ENCODE measurements at regions not wholly inside any gene's neighbourhood (a gene's known extent, or its start where the extent isn't known, plus 50 kb on each side); places are given as distances from the start of the nearest gene placed in this dataset.

DNA sequence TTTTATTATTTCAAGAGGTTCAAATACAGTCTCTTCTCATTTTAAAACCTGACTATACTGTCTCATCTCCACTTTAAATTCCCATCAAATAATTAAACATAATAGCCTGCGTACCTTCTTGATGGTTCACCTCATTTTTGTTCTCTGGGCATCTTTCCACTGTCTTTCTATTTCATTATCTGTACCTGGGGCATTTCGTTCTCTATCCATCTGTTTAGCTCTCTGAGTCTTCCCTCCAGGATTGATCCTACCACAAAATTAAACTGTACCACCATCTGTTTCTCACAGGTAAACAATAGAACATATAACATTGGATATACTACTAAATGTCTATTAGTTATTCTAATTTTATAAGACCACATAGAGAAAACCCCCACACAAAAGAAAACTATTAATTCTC lies 1331.4 kb downstream of the NSUN3 start:
- no peaks in the 10 kb centered on the region for H3K27me3 ChIP-seq (ENCODE audit: control insufficient read depth in 2 of 2, insufficient read depth in 2 of 2, low read length in 2 of 2)
- no peaks in the 10 kb centered on the region for H3K36me3 ChIP-seq (ENCODE audit: control insufficient read depth in 2 of 2, insufficient read depth in 2 of 2, low read length in 2 of 2)
- H3K4me1 ChIP-seq (ENCODE audit: control insufficient read depth in 2 of 2, insufficient read depth in 2 of 2, low read length in 2 of 2) = no peaks in the 10 kb centered on the region
- no peak overlapping the region for H3K4me3 ChIP-seq (ENCODE audit: low read length in 2 of 2)
- no peak overlapping the region for H3K9ac ChIP-seq (ENCODE audit: low read depth in 1 of 2, low read length in 2 of 2)
- no peaks in the 10 kb centered on the region for H3K9me3 ChIP-seq (ENCODE audit: control insufficient read depth in 2 of 2, low read length in 2 of 2)
- H3K27ac ChIP-seq (ENCODE audit: low read depth in 2 of 2, low read length in 2 of 2) = no peak overlapping the region

GRCh38 chr3:95399585-95399984 lies 1336.7 kb downstream of the NSUN3 start:
- Histone ChIP-seq H3K36me3 (ENCODE audit: control insufficient read depth in 2 of 2, insufficient read depth in 2 of 2, low read length in 2 of 2) (no peaks in the 10 kb centered on the region), H3K27ac (ENCODE audit: low read depth in 2 of 2, low read length in 2 of 2) (no peak overlapping the region), H3K27me3 (ENCODE audit: control insufficient read depth in 2 of 2, insufficient read depth in 2 of 2, low read length in 2 of 2) (no peaks in the 10 kb centered on the region)

DNA sequence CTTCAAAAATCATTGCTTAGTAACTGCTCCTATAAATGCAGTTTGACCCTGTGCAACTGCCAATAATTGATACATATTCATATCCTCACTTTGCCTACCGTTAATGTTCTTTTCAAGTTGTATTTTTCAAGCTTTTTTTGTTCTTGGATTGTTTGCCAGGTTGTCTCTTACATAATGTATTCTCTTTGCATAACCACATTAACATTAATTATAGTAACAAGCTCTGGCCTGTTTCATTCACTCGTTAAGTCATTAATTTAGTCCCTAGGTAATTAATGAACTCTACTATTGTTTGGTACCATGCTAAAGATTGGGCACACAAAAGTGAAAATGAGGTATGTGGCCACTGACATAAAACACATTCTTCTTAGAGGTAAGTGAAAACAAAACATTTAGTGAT lies 1338.8 kb downstream of the NSUN3 start:
- Histone ChIP-seq H3K27me3 (ENCODE audit: control insufficient read depth in 2 of 2, insufficient read depth in 2 of 2, low read length in 2 of 2) (no peaks in the 10 kb centered on the region), H3K9me3 (ENCODE audit: control insufficient read depth in 2 of 2, low read length in 2 of 2) (no peaks in the 10 kb centered on the region), H3K27ac (ENCODE audit: low read depth in 2 of 2, low read length in 2 of 2) (no peak overlapping the region), H3K4me1 (ENCODE audit: control insufficient read depth in 2 of 2, insufficient read depth in 2 of 2, low read length in 2 of 2) (no peaks in the 10 kb centered on the region), H3K36me3 (ENCODE audit: control insufficient read depth in 2 of 2, insufficient read depth in 2 of 2, low read length in 2 of 2) (no peaks in the 10 kb centered on the region), H3K4me3 (ENCODE audit: low read length in 2 of 2) (no peak overlapping the region), H3K9ac (ENCODE audit: low read depth in 1 of 2, low read length in 2 of 2) (no peak overlapping the region)

More at GRCh38 chr3:95399585-95399984, 1336.7 kb downstream of the NSUN3 start:
- no peak overlapping the region for H3K4me3 ChIP-seq (ENCODE audit: low read length in 2 of 2)
- H3K4me1 ChIP-seq (ENCODE audit: control insufficient read depth in 2 of 2, insufficient read depth in 2 of 2, low read length in 2 of 2) = no peaks in the 10 kb centered on the region
- H3K9ac ChIP-seq (ENCODE audit: low read depth in 1 of 2, low read length in 2 of 2) = no peak overlapping the region
- no peaks in the 10 kb centered on the region for H3K9me3 ChIP-seq (ENCODE audit: control insufficient read depth in 2 of 2, low read length in 2 of 2)

DNA sequence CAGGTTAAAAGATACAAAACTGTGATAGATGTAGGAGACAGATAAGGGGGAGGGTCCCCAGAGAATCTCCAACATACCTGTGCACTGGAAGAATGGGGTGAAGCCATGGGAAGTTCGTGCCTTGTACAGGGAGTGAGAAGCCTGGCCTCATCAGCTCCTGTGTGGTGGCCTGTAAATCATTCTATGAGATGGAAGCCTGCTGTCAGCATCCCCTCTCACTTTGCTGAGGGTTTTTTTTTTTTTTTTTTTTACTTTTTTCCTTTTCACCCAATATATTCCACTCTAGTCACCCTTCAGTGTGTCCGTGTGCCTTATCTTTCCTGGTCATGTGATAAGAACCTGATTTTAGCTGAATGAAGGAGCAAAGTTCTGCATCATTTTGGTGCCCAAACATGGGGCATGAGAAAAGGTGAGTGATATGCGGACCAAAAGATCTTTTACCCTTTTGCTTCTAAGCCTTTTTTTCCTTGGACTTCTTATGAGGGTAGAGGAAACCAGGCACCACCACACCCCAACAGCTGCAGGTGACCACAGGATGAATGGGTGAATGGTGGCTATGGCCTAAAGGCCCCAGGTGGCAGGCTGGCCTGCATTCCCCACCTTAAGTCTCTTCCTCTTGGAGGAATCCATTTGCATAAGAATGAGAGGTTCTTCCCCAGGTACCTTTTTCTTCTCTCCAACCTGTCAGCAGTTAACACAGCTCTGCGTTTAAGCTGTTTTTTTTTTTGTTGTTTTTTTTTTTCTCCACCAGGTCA lies 1345.0 kb downstream of the NSUN3 start:
- Histone ChIP-seq H3K27me3 (ENCODE audit: control insufficient read depth in 2 of 2, insufficient read depth in 2 of 2, low read length in 2 of 2) (no peaks in the 10 kb centered on the region), H3K9ac (ENCODE audit: low read depth in 1 of 2, low read length in 2 of 2) (no peak overlapping the region), H3K36me3 (ENCODE audit: control insufficient read depth in 2 of 2, insufficient read depth in 2 of 2, low read length in 2 of 2) (no peaks in the 10 kb centered on the region), H3K4me1 (ENCODE audit: control insufficient read depth in 2 of 2, insufficient read depth in 2 of 2, low read length in 2 of 2) (no peaks in the 10 kb centered on the region), H3K27ac (ENCODE audit: low read depth in 2 of 2, low read length in 2 of 2) (no peak overlapping the region), H3K4me3 (ENCODE audit: low read length in 2 of 2) (no peak overlapping the region), H3K9me3 (ENCODE audit: control insufficient read depth in 2 of 2, low read length in 2 of 2) (no peaks in the 10 kb centered on the region)

GRCh38 chr3:95408464-95408862 lies 1345.6 kb downstream of the NSUN3 start:
- H3K4me3 ChIP-seq (ENCODE audit: low read length in 2 of 2) = no peak overlapping the region
- H3K4me1 ChIP-seq (ENCODE audit: control insufficient read depth in 2 of 2, insufficient read depth in 2 of 2, low read length in 2 of 2) = no peaks in the 10 kb centered on the region
- H3K27me3 ChIP-seq (ENCODE audit: control insufficient read depth in 2 of 2, insufficient read depth in 2 of 2, low read length in 2 of 2) = no peaks in the 10 kb centered on the region
- no peak overlapping the region for H3K27ac ChIP-seq (ENCODE audit: low read depth in 2 of 2, low read length in 2 of 2)
- H3K36me3 ChIP-seq (ENCODE audit: control insufficient read depth in 2 of 2, insufficient read depth in 2 of 2, low read length in 2 of 2) = no peaks in the 10 kb centered on the region
- H3K9ac ChIP-seq (ENCODE audit: low read depth in 1 of 2, low read length in 2 of 2) = no peak overlapping the region
- H3K9me3 ChIP-seq (ENCODE audit: control insufficient read depth in 2 of 2, low read length in 2 of 2) = no peaks in the 10 kb centered on the region

DNA sequence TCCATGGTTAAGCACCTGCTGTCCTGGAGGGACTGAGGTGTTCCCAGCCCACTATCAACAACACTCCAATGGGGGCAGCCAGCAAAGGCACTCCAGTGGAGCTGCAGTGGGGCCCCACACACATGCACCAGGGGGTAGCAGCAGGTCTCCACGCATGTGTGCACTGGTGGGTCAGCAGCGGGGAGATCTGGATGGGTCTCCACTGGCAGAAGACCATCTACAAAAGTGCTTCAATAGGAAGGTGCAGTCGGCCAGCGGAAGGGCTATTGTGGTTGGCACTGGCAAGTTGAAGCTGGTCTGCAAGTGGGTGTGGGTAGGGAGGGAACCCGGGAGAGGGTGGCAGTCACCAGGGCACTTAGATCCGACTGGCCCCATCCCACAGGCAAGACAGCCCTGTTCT lies 1355.4 kb downstream of the NSUN3 start:
- H3K27me3 ChIP-seq (ENCODE audit: control insufficient read depth in 2 of 2, insufficient read depth in 2 of 2, low read length in 2 of 2) = no peaks in the 10 kb centered on the region
- no peaks in the 10 kb centered on the region for H3K36me3 ChIP-seq (ENCODE audit: control insufficient read depth in 2 of 2, insufficient read depth in 2 of 2, low read length in 2 of 2)
- no peaks in the 10 kb centered on the region for H3K4me1 ChIP-seq (ENCODE audit: control insufficient read depth in 2 of 2, insufficient read depth in 2 of 2, low read length in 2 of 2)
- no peak overlapping the region for H3K9ac ChIP-seq (ENCODE audit: low read depth in 1 of 2, low read length in 2 of 2)
- no peak overlapping the region for H3K27ac ChIP-seq (ENCODE audit: low read depth in 2 of 2, low read length in 2 of 2)
- no peak overlapping the region for H3K4me3 ChIP-seq (ENCODE audit: low read length in 2 of 2)
- H3K9me3 ChIP-seq (ENCODE audit: control insufficient read depth in 2 of 2, low read length in 2 of 2) = no peaks in the 10 kb centered on the region

GRCh38 chr3:95424279-95424678 lies 1361.4 kb downstream of the NSUN3 start:
- Histone ChIP-seq H3K27ac (ENCODE audit: low read depth in 2 of 2, low read length in 2 of 2) (no peak overlapping the region), H3K9ac (ENCODE audit: low read depth in 1 of 2, low read length in 2 of 2) (no peak overlapping the region), H3K4me1 (ENCODE audit: control insufficient read depth in 2 of 2, insufficient read depth in 2 of 2, low read length in 2 of 2) (no peaks in the 10 kb centered on the region), H3K9me3 (ENCODE audit: control insufficient read depth in 2 of 2, low read length in 2 of 2) (no peaks in the 10 kb centered on the region), H3K4me3 (ENCODE audit: low read length in 2 of 2) (no peak overlapping the region), H3K36me3 (ENCODE audit: control insufficient read depth in 2 of 2, insufficient read depth in 2 of 2, low read length in 2 of 2) (no peaks in the 10 kb centered on the region), H3K27me3 (ENCODE audit: control insufficient read depth in 2 of 2, insufficient read depth in 2 of 2, low read length in 2 of 2) (no peaks in the 10 kb centered on the region)

- H3K4me1 ChIP-seq (ENCODE audit: control insufficient read depth in 2 of 2, insufficient read depth in 2 of 2, low read length in 2 of 2) = no peaks in the 10 kb centered on the region
- H3K9me3 ChIP-seq (ENCODE audit: control insufficient read depth in 2 of 2, low read length in 2 of 2) = no peaks in the 10 kb centered on the region
- H3K27ac ChIP-seq (ENCODE audit: low read depth in 2 of 2, low read length in 2 of 2) = no peak overlapping the region
- H3K36me3 ChIP-seq (ENCODE audit: control insufficient read depth in 2 of 2, insufficient read depth in 2 of 2, low read length in 2 of 2) = no peaks in the 10 kb centered on the region
- no peaks in the 10 kb centered on the region for H3K27me3 ChIP-seq (ENCODE audit: control insufficient read depth in 2 of 2, insufficient read depth in 2 of 2, low read length in 2 of 2)
- H3K4me3 ChIP-seq (ENCODE audit: low read length in 2 of 2) = no peak overlapping the region
- no peak overlapping the region for H3K9ac ChIP-seq (ENCODE audit: low read depth in 1 of 2, low read length in 2 of 2)
These were observed 1371.6 kb downstream of the NSUN3 start for GRCh38 chr3:95434491-95434890.

DNA sequence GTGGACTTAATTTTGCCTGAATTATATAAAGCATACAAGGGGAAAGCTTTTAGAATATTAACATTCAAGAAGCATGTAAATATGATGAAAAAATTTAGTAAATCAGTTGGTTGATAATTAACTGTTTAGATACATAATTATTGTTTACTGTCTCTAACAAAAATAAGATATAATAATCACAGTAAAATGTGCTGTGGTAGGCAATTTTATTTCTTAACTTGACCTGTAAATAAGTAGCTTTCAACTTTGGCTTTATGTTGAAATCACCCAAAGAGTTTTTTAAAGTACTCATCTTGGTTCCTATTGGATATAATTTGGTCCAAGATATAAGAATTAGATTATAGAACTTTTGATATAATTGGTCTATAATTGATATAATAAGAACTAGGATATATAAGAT lies 1374.5 kb downstream of the NSUN3 start:
- H3K36me3 ChIP-seq (ENCODE audit: control insufficient read depth in 2 of 2, insufficient read depth in 2 of 2, low read length in 2 of 2) = no peaks in the 10 kb centered on the region
- H3K4me1 ChIP-seq (ENCODE audit: control insufficient read depth in 2 of 2, insufficient read depth in 2 of 2, low read length in 2 of 2) = no peaks in the 10 kb centered on the region
- no peak overlapping the region for H3K27ac ChIP-seq (ENCODE audit: low read depth in 2 of 2, low read length in 2 of 2)
- no peaks in the 10 kb centered on the region for H3K27me3 ChIP-seq (ENCODE audit: control insufficient read depth in 2 of 2, insufficient read depth in 2 of 2, low read length in 2 of 2)
- H3K9me3 ChIP-seq (ENCODE audit: control insufficient read depth in 2 of 2, low read length in 2 of 2) = no peaks in the 10 kb centered on the region
- H3K4me3 ChIP-seq (ENCODE audit: low read length in 2 of 2) = no peak overlapping the region
- H3K9ac ChIP-seq (ENCODE audit: low read depth in 1 of 2, low read length in 2 of 2) = no peak overlapping the region

DNA sequence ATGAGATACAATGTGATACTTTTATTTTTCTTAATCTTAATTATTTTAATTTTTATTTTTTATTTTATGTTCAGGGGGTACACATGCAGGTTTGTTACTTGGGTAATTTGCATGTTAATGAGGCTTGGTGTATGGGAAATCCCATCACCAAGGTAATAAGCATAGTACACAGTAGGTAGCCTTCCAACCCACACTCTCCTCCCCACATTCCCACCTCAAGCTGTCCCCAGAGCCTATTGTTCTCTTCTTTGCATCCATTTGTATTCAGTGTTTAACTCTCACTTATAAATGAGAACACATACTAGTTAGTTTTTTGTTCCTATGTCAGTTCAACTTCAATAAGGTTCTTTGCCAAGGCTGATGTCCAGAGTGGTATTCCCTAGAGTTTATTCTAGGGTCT lies 1375.4 kb downstream of the NSUN3 start:
- H3K27me3 ChIP-seq (ENCODE audit: control insufficient read depth in 2 of 2, insufficient read depth in 2 of 2, low read length in 2 of 2) = no peaks in the 10 kb centered on the region
- no peak overlapping the region for H3K4me3 ChIP-seq (ENCODE audit: low read length in 2 of 2)
- no peak overlapping the region for H3K9ac ChIP-seq (ENCODE audit: low read depth in 1 of 2, low read length in 2 of 2)
- no peaks in the 10 kb centered on the region for H3K36me3 ChIP-seq (ENCODE audit: control insufficient read depth in 2 of 2, insufficient read depth in 2 of 2, low read length in 2 of 2)
- no peak overlapping the region for H3K27ac ChIP-seq (ENCODE audit: low read depth in 2 of 2, low read length in 2 of 2)
- no peaks in the 10 kb centered on the region for H3K4me1 ChIP-seq (ENCODE audit: control insufficient read depth in 2 of 2, insufficient read depth in 2 of 2, low read length in 2 of 2)
- no peaks in the 10 kb centered on the region for H3K9me3 ChIP-seq (ENCODE audit: control insufficient read depth in 2 of 2, low read length in 2 of 2)
